ENCODE measurements at regions not wholly inside any gene's neighbourhood (a gene's known extent, or its start where the extent isn't known, plus 50 kb on each side); places are given as distances from the start of the nearest gene placed in this dataset.

DNA sequence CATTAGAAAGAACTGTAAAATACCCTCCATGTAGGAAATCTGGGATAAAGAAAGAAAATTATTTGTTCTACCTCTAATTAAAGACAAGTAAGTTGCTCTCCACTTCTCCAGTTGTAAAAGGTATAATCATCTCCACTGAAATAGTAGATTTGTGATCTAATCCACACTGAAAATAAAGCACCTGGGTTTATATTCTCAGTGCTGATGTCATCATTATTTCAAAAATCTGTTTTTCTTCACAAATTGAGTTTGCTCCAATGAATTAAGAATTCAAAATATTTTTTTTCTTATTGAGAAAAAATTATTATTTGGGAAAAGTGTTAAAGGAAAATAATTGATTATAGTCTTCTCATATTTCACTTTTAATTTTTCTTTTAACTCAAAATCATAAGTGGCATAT lies 869.2 kb downstream of the SLC16A7 start:
- H3K27me3 ChIP-seq, result no peaks in the 10 kb centered on the region
- no peak overlapping the region for H3K4me3 ChIP-seq
- intact Hi-C loops (cut with DNase I), result no loop called here
- H3K4me1 ChIP-seq, result no peaks in the 10 kb centered on the region
- TF ChIP-seq, protein P1, sequence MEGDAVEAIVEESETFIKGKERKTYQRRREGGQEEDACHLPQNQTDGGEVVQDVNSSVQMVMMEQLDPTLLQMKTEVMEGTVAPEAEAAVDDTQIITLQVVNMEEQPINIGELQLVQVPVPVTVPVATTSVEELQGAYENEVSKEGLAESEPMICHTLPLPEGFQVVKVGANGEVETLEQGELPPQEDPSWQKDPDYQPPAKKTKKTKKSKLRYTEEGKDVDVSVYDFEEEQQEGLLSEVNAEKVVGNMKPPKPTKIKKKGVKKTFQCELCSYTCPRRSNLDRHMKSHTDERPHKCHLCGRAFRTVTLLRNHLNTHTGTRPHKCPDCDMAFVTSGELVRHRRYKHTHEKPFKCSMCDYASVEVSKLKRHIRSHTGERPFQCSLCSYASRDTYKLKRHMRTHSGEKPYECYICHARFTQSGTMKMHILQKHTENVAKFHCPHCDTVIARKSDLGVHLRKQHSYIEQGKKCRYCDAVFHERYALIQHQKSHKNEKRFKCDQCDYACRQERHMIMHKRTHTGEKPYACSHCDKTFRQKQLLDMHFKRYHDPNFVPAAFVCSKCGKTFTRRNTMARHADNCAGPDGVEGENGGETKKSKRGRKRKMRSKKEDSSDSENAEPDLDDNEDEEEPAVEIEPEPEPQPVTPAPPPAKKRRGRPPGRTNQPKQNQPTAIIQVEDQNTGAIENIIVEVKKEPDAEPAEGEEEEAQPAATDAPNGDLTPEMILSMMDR (IDR thresholded peaks at IDR 0.05), result no peak
- H3K9me3 ChIP-seq, result no peaks in the 10 kb centered on the region
- H3K36me3 ChIP-seq, result no peaks in the 10 kb centered on the region
- DNase-seq, result no peak
- H3K9ac ChIP-seq (ENCODE audit: low read depth in 2 of 2, low read length in 2 of 2), result no peak overlapping the region
- H3K27ac ChIP-seq, result no peak overlapping the region

- no peak for DNase-seq
- TF ChIP-seq, protein P1 (IDR thresholded peaks at IDR 0.05), result no peak
- Histone ChIP-seq H3K27me3 (no peaks in the 10 kb centered on the region), H3K4me3 (no peak overlapping the region), H3K4me1 (no peaks in the 10 kb centered on the region), H3K27ac (no peak overlapping the region), H3K36me3 (no peaks in the 10 kb centered on the region), H3K9ac (ENCODE audit: low read depth in 2 of 2, low read length in 2 of 2) (no peak overlapping the region), H3K9me3 (no peaks in the 10 kb centered on the region)
- intact Hi-C loops (cut with DNase I), result no loop called here
These were observed 872.7 kb downstream of the SLC16A7 start for GRCh38 chr12:60468546-60468945.

DNA sequence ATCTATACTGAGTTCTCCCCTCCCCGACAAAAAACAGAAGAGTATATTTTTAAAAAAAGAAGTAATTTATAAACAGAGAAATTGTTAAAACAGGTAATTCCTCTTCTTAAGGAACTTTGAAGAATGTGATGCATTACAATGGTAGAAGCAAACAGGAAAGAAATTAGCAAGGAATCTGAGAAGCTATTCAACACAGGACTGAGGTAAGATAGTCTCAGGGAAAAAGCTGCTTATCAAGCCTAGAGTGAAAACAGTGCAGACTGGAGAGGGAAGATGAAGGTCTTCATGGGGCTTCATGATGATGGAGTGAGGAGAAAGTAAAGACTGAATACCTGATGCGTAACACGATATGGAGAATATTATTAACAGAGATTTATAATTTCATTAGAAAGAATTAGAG lies 880.0 kb downstream of the SLC16A7 start:
- Histone ChIP-seq H3K27me3 (no peaks in the 10 kb centered on the region), H3K9ac (ENCODE audit: low read depth in 2 of 2, low read length in 2 of 2) (no peak overlapping the region), H3K9me3 (no peaks in the 10 kb centered on the region), H3K4me3 (no peak overlapping the region), H3K27ac (no peak overlapping the region), H3K36me3 (no peaks in the 10 kb centered on the region), H3K4me1 (no peaks in the 10 kb centered on the region)
- TF ChIP-seq, protein P1 (IDR thresholded peaks at IDR 0.05), result no peak
- DNase-seq, result no peak
- intact Hi-C loops (cut with DNase I), result no loop called here

GRCh38 chr12:60487284-60487683 lies 891.5 kb downstream of the SLC16A7 start:
- no peaks in the 10 kb centered on the region for H3K27me3 ChIP-seq

GRCh38 chr12:60489071-60489470 lies 893.2 kb downstream of the SLC16A7 start:
- no peak overlapping the region for H3K4me3 ChIP-seq

More at GRCh38 chr12:60487284-60487683, 891.5 kb downstream of the SLC16A7 start:
- no peak for DNase-seq
- intact Hi-C loops (cut with DNase I), result no loop called here
- H3K27ac ChIP-seq, result no peak overlapping the region
- TF ChIP-seq, protein P1 (IDR thresholded peaks at IDR 0.05), result no peak
- no peaks in the 10 kb centered on the region for H3K4me1 ChIP-seq
- no peak overlapping the region for H3K9ac ChIP-seq (ENCODE audit: low read depth in 2 of 2, low read length in 2 of 2)
- H3K9me3 ChIP-seq, result no peaks in the 10 kb centered on the region
- H3K4me3 ChIP-seq, result no peak overlapping the region
- H3K36me3 ChIP-seq, result no peaks in the 10 kb centered on the region

More at GRCh38 chr12:60489071-60489470, 893.2 kb downstream of the SLC16A7 start:
- intact Hi-C loops (cut with DNase I), result no loop called here
- Histone ChIP-seq H3K4me1 (no peaks in the 10 kb centered on the region), H3K9me3 (no peaks in the 10 kb centered on the region), H3K36me3 (no peaks in the 10 kb centered on the region), H3K27me3 (no peaks in the 10 kb centered on the region), H3K27ac (no peak overlapping the region), H3K9ac (ENCODE audit: low read depth in 2 of 2, low read length in 2 of 2) (no peak overlapping the region)
- TF ChIP-seq, protein P1 (IDR thresholded peaks at IDR 0.05), result no peak
- no peak for DNase-seq

Measured in colonic mucosa (tissue), 4 donors.